ENCODE measurements at regions not wholly inside any gene's neighbourhood (a gene's known extent, or its start where the extent isn't known, plus 50 kb on each side); places are given as distances from the start of the nearest gene placed in this dataset.

DNA sequence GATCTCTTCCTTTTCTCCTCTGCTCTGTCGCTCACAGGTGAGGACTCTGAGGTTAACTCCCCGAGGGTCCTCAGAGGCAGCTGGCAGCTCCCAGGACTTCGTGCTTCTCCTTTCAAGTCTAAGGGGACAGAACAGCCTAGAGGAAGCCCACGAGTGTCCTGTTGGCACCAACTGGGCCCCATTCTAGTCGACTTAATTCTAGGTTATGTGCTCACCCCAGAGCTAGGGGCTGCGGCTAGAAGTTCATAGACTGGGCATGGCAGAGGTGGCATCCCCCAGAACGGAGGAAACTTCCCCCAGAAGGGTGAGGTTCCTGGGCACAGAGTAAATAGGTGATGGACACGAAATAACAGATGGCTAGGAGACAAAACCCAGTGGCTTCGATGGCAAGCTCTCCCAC is 259.4 kb downstream of the TEX36 start:
- TF ChIP-seq, protein P1, sequence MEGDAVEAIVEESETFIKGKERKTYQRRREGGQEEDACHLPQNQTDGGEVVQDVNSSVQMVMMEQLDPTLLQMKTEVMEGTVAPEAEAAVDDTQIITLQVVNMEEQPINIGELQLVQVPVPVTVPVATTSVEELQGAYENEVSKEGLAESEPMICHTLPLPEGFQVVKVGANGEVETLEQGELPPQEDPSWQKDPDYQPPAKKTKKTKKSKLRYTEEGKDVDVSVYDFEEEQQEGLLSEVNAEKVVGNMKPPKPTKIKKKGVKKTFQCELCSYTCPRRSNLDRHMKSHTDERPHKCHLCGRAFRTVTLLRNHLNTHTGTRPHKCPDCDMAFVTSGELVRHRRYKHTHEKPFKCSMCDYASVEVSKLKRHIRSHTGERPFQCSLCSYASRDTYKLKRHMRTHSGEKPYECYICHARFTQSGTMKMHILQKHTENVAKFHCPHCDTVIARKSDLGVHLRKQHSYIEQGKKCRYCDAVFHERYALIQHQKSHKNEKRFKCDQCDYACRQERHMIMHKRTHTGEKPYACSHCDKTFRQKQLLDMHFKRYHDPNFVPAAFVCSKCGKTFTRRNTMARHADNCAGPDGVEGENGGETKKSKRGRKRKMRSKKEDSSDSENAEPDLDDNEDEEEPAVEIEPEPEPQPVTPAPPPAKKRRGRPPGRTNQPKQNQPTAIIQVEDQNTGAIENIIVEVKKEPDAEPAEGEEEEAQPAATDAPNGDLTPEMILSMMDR (conservative IDR thresholded peaks at IDR 0.05), result no peak
- no peak for TF ChIP-seq ZFX (IDR thresholded peaks at IDR 0.05)
